Iris pigment epithelial cell (primary cell): ENCODE measurements at regions not wholly inside any gene's neighbourhood (a gene's known extent, or its start where the extent isn't known, plus 50 kb on each side); places are given as distances from the start of the nearest gene placed in this dataset.
A peak's percentile ranks its signal among the peaks of the same experiment; 100 is the strongest.

Source experiments
- DNase-seq: peaks from one replicate; pipeline ENCODE4 v3.0.0-alpha.2; 2011; ENCODE audit warnings: low read depth

DNA sequence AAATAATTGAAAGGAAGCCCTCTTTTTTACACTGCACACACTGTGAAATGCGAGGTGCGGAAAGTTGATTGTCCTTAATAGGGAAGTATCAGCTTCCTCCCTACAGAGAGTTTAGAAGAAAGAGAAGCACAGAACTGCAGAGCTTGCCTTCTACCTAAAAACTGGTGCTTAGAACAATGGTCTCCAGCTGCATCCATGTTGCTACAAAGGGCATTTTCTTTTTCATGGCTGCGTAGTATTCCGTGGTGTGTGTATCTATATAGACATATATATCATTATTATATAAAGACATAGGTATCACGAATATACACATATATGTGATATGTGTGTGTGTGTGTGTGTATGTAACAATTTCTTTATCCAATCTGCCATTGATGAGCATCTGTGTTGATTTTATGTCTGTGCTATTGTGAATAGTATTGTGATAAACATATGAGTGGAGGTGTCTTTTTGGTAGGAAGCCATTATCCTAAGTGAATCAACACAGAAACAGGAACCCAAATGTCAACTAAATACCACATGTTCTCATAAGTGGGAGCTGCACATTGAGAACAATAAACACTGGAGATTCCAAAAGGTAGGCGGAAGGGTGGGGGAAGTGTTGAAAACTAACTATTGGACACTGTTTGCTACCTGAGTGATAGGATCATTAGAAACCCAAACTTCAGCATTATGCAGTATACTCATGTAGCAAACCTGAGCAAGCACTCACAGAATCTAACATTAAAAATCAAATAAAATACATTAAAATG, 290.0 kb upstream of the RUNX1 start:
- no peak for DNase-seq

DNA sequence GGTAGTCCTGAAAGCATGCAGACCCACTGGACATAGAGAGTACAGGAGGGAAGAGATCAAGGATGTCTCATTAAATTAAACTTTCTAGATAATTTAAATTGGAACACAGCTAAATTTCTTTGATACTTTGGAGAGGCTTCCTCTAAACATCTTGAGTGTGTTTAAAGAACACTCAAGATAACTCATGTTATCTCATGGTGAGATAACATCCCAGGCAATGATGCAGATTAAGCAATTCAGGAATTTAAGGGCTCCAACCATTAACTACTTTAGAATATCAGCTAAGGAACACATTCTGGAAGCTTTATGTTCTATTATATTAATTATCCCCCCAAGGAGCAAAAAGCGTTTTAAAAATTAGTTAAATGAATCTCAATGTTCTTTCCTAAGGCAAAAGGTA, 289.2 kb upstream of the RUNX1 start:
- no peak for DNase-seq

DNA sequence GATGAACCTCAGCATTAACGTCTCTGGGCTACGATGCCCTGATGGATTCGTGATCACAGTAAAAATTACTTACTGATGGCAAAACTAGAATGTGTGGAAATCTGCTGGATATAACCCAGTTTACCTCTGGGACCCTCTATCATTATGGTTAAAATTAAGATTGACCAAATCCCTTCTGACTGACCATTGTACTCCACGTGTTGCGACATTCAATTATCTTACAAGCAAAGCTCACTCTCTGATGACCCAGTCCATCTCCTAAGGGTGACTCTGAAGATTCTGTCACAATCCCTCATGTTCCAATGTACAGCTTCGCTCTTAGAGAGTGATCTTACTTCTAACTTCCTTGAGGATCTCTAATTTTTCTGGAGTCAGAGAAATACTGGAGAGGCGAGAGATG, 288.5 kb upstream of the RUNX1 start:
- no peak for DNase-seq

DNA sequence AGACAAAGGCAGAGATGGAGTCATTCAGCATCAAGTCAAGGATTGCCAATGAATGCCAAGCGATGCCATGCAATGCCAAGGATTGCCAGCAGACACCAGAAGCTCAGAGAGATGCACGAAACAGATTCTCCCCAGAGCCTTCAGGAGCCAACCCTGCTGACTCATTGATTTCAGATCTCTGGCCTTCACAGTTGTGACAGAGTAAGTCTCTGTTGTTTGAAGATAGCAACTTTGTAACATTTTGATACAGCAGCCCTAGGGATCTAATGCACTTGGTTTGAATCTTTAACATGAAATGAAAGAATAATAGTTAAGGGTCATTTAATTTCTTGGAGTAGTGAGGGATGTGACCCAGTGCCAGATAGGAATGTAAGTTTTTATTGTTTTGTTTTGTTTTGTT, 287.4 kb upstream of the RUNX1 start:
- DNase-seq: peak; percentile 43

DNA sequence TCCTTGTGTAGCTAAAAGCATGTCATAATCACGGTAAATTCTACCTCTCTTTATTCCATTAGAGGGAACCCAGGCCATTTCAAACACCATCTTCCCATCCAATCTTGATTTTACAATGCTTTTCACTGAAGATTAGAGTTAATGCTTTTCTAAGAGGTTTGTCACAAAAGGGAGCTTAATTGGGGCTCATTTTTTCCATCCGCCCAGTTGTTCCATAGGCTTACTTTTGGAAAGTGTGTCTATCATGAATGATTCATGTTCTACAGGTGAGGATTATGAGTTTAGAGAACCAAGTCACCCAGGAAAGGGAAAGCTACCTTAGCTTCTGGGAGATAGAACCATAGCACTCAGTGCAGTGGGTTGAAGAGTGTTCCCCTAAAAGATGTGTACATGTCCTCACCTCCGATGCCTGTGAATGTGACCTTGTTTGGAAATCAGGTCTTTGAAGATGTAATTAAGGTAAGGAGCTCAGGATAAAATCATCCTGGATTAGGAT, 286.9 kb upstream of the RUNX1 start:
- DNase-seq: no peak

DNA sequence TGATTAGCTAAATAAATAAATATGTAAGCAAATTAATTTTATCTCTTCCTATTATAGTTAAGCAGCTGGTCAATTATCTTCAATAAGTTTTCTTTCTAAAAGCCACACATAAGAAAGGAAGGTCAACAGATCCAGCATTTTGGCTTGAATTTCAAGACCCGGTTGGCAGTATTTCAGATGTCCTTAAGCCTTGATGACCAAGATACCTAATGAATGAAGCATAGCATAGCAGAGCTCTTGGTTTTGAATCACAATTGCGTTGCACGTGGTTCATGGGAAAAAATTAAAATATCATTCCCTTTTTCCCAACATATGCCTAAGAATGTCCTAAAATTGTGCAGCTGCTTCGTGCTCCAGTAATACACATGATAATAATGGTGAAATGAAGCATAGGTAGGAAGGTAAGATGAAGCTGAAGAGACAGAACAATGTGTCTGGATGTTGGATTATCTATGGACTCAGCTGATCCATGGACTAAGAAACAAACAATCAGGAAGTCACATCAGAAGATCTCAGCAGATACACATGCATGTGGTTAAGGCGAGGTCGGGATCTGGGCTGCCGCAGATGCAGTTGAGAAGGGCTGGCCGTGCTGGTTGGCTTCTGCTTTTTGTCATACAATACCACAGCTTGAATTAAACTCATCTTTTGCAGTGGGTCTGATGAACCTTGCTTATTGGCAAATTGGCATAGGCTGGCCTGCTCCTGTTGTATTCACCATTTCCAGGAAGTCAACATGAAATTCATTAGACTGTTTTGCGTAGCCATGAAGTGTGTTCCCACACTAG, 284.9 kb upstream of the RUNX1 start:
- DNase-seq: no peak

DNA sequence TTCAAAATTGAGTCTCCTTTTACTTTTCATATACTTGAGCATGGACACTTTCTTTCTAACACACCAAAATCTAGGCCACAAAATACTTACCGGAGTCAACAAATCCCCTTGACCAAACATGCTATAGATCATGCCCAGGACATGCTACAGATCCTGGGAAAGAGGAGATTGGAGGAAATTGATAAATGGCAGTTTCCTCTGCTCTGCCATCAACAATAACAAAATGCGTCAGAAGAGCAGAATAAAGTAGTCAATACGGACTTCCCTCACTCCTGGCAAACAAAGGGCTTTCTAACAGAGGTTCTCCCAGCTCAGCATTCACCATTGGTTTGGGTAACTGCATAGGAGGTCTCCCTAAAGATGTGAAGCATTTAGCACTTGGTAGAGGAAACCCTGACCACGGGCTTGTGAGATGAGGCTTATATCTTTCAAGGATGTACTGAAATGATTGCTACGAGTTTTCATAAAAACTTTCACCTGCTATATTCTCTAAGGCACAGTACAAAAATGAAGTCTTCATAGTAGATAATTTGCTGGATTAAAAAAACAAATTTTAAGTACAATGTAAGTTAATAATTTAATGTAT, 283.8 kb upstream of the RUNX1 start:
- no peak for DNase-seq

DNA sequence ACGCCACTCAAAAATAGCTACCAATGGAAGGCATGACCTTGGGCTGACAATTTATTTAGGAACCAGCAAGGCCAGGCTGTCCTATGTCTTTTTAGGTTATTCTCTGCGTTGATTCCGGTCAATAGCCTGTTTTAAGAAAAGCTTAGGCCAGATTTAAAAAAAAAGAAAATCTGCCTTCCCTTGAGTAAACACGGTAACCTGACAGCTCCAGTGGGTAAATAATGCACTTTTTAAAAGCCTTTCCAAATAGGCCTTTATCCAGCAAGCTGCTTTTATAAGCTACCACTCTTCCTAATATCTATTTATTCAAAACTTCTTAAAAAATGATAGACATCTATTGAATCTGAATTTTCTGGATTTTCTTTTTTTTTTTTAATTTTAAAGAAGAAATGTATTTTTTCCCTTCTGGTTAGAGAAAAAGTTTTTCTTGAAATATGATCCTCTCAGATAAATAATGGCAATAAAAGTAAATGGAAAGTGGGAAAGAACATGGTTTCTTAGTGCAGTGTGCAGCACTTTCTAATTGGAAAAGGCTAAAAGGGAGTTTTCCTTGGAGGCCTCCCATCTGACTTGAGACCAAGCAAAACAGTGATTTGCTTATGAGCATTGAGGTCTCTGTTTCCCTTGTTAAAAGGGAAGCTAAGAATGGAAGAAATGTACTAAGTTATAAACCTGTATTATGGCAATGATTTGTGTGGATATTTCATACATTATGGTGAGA, 281.0 kb upstream of the RUNX1 start:
- DNase-seq: no peak

DNA sequence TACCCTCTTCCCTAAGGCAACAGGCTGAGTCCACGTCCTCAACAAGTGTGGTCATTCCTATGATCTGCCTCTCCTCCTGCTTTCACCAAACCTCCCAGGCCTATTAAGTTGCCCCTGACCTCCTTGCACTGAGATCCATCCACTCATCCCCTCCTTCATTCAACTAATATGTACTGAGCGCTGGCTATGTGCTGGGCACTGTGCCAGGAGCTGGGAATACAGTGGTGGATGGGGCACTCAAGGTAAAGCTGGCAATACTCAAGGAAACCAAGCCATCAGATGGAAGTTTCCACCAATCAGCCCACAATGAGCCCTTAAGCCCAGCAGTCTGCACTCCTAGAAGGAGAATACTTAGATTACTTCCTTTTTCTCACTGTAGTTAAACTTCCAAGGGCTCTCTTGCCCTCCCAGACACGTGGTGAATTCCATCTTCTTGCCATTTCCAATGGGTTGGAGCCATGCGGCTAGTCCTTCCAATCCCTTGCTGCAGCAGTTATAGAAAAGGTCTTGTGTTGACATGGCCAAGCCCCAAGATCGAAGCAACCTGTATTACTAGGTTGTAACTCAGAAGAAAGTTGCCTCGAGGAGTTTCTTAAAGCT, 279.9 kb upstream of the RUNX1 start:
- no peak for DNase-seq

DNA sequence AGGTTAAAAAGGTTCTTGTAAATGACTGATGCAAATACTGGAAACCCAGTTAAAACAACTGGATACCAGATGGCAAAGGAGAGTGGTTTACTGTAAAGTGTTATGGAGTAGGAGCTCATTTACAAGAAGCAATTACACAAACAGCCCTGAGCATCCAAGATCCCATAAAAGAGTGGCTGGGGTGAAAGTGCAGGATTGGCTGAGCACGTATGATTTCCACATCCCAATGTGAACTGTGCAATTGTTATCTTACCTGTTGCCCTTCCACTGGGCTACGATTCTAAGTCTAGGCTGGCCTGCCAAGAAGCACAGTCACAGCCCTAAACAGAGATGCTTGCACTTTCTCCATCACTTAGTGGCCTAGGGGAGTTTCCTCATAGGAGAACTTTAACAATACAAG, 277.6 kb upstream of the RUNX1 start:
- DNase-seq: no peak

DNA sequence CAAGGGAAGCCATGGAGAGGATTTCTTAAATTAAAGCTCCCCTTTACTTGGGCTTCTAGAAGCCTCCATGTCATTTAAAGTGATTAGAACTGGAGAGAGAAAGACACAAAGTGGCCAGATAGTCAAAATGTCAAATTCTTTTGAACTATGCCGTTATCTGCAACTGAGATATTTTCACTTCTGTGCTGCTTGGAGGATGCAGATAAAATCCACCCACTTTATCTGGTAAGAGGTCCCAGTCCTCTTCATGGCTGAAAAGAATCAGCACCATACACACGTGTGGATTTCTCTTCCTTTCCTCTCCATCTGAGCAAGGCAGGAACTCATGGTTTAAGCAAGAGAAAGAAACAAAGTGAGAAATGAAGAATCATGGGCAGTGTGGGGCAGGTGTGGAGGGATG, 276.9 kb upstream of the RUNX1 start:
- DNase-seq: no peak

DNA sequence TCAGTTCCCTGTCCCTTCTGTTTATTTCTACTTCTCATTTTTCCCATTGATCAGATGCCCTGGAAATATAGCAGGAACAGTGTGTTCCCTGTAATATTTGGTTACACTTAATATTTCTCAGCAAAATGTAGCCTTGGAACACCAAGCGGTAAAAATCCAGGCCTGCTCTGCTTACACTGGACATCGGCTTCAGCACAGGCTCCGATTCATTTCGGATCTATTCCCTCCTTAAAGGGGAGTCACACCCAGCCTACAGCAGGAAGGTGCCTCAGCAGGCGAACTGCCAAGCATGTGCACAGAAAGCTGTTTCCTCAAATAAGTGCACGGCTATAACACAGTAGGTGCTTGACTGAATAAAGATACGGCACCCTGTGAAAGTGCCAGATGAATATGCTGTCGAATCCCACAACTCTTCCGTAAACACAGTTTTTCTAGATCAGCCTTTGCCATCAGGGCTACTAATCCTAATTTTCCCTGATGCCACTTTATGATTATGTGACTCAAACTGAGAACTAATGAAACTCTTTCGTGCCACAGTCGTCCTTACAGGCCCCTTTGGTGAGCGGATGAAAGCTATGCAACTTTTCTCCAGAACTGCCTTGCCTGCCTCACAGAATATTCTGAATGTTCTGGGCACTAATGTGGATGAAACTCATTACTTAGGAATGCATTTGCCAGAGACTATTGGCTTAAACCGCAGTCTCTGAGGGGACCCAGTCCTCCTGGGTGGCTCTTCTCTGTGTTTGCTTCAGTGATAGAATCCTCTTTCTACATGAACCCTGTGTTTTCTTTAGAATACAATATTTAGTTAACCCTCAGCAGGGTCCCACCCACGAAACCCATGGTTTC, 275.5 kb upstream of the RUNX1 start:
- peak; percentile 71 for DNase-seq

DNA sequence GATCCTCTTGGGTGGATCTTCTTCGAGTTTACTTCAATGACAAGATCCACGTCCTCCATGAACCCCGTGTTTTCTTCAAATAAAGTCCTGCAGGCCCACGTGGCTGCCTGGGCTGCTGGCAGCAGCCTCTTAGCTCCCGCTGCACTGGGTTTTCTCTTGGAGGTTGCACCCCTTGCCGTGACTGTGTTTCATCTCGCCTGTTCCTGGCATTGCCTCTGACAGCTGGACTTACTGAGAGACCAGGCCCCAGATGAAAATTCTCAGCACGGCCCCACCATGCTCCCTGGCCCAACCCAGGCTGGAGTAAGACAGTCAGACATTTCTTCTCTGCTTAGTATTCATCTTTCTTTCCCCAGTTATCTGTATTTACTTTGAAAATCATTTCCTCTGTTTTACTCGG, 274.8 kb upstream of the RUNX1 start:
- DNase-seq: no peak

DNA sequence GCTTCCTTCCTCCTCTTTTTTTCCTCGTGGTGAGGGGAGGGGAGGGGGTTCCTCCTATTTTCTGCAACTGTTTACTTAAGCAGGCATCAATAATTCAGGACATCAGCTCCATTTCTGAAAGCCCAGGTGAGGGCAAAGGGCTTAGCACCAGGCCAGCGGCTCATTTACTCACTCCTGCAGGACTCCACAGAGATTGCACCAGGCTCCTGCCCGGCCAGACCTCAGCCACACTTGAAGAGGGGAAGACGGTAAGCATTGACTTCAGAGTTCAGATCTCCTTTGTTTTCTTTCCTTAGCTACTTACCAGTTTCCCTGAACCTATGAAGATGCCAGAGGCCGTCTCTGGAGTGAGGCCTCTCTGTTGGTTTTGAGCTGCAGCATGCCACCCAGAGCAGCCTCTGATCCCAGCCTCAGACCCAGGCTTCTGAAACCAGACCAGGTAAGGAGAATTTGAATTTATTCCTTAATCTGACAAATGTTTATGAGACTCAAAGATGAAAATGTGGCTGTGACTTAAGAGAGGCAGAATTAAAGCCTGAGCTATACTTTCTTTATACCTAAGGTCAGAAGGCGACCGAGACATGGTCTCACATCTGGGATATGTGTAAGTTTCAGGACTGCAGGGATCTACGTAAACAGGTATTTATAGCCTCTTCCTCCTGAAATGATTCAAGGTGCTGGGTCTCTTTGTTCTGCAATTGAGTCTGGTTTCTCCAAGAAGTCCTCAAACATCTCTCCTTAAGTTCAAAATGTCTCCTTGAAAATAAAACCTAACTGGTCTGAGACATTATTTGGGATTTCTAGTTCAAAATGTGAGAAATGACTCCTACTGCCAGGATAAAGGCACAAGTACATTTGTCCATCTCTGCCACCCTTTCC, 272.5 kb upstream of the RUNX1 start:
- no peak for DNase-seq

DNA sequence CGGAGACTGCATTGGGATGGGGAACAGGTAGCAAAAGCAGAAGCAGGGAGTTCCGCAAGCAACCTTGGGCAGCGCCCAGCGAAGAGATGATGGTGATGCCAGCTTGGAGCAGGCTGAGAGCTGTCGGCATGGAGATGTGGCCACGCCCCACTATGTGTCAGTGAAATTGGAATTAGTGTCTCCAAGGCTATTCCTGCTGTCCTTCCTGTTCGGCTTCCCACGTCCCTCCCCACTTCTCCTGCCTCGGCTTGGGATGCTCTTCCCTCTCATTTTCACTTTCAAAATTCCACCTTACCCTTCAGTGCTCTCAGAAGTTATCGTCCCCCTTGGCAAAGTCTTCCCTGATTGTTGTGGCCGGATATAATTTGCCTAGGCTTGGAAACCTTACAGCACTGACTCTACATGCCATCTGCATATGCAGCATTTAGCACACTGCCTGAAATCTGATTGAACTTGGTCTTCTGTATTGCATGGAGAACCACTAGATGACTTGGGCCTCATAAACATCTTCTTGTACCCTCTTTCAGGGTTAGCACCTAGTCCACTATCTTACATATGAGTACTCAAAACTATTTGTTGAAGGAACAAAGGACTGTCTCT, 270.7 kb upstream of the RUNX1 start:
- no peak for DNase-seq

DNA sequence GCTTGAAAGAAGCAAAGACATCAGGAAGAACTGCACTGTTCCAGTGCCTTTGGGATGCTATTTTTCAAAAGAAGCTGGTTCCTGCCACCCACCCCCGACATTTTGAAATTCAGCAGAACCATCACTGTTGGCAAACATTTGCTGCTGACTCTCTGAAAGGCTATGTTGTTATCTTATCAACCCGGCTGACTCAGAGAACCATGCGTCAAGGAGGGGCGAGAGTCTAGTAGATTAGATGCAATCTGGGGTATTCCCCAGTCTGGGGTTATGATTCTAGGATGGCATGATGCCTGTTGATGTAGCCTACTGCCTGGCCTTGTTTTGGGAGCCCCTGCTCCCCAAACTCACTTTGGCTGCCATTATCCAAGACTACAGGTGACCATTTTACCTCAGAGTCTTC, 267.8 kb upstream of the RUNX1 start:
- DNase-seq: peak; percentile 79

DNA sequence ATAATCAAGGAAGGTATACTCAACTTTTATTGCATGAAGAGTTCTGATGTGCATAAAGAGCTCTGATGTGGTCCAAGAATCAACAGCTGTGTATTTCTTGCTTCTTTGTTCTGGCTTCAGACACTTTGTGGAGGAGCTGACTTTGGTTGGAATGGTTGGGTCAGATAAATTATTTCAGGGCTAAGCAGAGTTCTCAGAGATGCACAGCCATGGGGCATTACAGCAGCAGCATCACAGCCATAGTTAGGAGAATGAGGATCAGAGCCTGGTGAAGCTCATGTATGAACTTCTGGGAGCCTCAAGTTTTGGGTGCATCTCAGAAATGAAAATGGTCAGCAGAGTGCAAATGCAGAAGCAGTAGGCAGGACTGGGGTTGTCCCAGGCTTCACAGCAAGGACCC, 267.4 kb upstream of the RUNX1 start:
- no peak for DNase-seq

DNA sequence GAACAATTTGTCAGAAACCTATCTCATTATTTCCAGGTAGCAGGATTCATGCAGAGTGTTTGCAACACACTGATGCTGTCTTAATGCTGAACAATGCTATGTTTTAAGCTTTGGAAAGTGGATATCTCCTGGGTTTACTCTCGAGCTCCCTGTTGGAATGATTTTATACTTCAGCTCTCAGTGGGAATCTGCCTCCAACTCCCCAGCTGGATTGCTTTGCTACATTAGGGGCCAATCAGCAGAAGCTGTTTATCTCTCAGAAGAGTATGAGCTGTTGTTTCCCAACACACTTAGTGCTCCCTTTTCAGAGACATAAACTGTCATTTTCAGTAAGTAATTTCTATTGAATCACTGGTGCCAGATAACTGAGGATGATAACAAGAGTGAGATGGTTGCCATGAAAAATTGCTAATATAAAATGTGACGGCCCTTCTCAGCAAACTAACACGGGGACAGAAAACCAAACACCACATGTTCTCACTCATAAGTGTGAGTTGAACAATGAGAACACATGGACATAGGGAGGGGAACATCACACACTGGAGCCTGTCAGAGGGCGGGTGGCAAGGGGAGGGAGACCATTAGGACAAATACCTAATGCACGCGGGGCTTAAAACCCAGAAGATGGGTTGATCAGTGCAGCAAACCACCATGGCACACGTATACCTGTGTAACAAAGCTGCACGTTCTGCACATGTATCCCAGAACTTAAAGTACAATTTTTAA, 265.9 kb upstream of the RUNX1 start:
- peak; percentile 39 for DNase-seq

DNA sequence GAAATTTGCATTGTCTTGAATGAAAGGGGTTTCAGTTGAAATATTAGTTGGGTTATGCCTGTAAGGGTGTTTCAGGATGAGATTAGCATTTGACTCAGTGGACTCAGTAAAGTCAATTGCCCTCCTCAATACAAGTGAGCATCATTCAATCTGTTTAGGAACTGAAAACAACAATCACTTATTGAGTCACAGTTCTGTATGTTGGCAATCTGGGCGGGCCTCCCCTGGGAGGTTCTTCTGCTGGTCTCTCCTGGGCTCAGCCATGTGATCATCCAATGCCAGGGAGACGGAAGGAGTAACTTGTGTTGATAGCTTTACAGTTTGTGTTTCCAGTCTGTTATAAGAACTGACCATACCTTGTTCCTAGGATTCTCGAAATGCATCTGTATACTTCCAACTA, 262.9 kb upstream of the RUNX1 start:
- no peak for DNase-seq
